T-helper 17 cell (primary cell): ENCODE measurements at regions not wholly inside any gene's neighbourhood (a gene's known extent, or its start where the extent isn't known, plus 50 kb on each side); places are given as distances from the start of the nearest gene placed in this dataset.

Experiments used
- ATAC-seq: fragments of 150-1000 bp; cut with Tn5 transposase; 2 replicates; pipeline ENCODE4 v1.10.0; 2021; ENCODE audit warnings: mild to moderate bottlenecking, moderate library complexity
- DNase-seq, 3 donors: peaks; one replicate each; pipeline versions ENCODE4 v3.0.0 to v3.0.0-alpha.2; 2020 to 2021
- H3K9me3 ChIP-seq: one replicate; pipeline ENCODE4 v1.7.0; 2013; ENCODE audit warnings: low read length, mild to moderate bottlenecking; ENCODE audit not compliant: control insufficient read depth, poor library complexity, severe bottlenecking
- H3K27ac Mint-ChIP-seq: one replicate; pipeline ENCODE4 v1.8.0; 2022; ENCODE audit warnings: mild to moderate bottlenecking, moderate library complexity, mixed read lengths
- H3K27me3 Mint-ChIP-seq: one replicate; pipeline ENCODE4 v1.8.0; 2022; ENCODE audit warnings: mixed read lengths
- H3K36me3 Mint-ChIP-seq: one replicate; pipeline ENCODE4 v1.8.0; 2022; ENCODE audit warnings: low read depth, mixed read lengths
- H3K4me1 Mint-ChIP-seq: one replicate; pipeline ENCODE4 v1.8.0; 2022; ENCODE audit warnings: mild to moderate bottlenecking, mixed read lengths
- H3K4me3 Mint-ChIP-seq: one replicate; pipeline ENCODE4 v1.8.0; 2022; ENCODE audit warnings: mild to moderate bottlenecking, moderate library complexity, mixed read lengths

DNA sequence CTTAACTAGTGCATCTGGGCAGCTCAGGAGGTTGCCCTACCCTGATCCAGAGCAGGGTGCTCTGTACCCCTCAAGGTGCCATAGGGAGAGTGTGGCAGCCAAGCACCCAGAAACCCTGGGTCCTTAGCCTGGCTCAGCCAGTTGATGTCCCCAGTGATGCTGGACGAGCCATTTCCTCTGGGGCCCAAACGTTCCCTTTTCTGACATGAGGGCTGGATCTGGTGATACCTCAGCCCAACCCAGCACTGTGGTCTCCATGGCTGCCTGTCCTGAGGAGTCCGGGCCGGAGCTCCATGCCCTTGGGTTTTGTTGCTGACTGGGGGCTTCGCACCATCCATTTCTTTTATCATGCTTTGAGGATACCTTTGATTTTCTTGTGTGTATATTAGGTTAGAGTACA is 87.9 kb upstream of the IKZF1 start:
- Mint-ChIP-seq H3K27ac (no peak overlapping the region), H3K4me3 (no peak overlapping the region), H3K4me1 (peaks cover 50% of the 10 kb centered on the region), H3K27me3 (no peaks in the 10 kb centered on the region), H3K36me3 (no peaks in the 10 kb centered on the region)
- ATAC-seq (no peak), DNase-seq (no peak)
- H3K9me3 ChIP-seq, result no peaks in the 10 kb centered on the region

DNA sequence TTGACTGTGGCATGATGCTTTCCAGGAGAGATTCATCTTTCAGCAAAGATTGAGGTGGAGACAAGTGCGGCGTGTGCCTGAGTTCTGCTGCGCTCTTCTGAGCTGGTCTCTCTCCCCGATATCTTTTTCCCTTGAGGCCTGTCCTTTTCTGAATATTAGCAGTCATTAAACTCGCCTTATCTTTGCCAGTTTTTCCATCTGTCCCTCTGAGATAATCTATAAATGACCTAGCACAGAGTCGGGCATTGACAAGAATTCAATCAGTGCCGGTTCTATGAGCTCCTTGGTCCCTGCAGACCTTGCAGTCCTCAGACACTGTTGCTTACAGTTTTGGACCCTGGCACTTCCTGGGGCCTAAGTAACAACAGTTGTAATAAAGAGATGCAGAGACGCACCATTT is 89.7 kb upstream of the IKZF1 start:
- Mint-ChIP-seq H3K27me3 (no peaks in the 10 kb centered on the region), H3K36me3 (no peaks in the 10 kb centered on the region), H3K27ac (no peak overlapping the region), H3K4me1 (peaks cover 68% of the 10 kb centered on the region), H3K4me3 (no peak overlapping the region)
- no peak for DNase-seq
- no peak for ATAC-seq
- no peaks in the 10 kb centered on the region for H3K9me3 ChIP-seq

- peaks cover 68% of the 10 kb centered on the region for H3K4me1 Mint-ChIP-seq
- no peaks in the 10 kb centered on the region for H3K27me3 Mint-ChIP-seq
- no peaks in the 10 kb centered on the region for H3K9me3 ChIP-seq
- H3K27ac Mint-ChIP-seq, result peak overlapping the region; percentile 90
- H3K36me3 Mint-ChIP-seq, result no peaks in the 10 kb centered on the region
- DNase-seq (no peak), ATAC-seq (no peak)
- H3K4me3 Mint-ChIP-seq, result no peak overlapping the region
Measured at GRCh38 chr7:50214126-50214670, 90.3 kb upstream of the IKZF1 start.

DNA sequence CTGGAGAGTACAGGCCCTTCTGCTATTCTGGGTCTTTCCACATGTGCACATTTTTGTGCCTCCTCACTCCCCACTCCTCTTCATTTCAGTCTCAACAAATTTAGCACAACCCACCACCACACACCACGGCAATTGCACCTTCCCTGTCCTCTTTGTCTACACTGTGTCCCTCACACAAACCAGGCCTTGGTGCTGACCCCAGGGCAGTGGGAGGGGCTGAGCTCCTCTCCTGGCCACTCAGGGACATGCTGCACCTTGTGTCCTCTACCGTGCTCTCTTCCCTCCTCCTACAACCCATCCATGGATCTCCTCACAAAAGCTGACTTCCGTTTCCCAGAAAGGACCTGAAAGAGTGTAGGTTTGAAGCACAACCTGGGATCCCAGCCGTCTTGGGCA is 90.9 kb upstream of the IKZF1 start:
- Mint-ChIP-seq H3K27me3 (no peaks in the 10 kb centered on the region), H3K4me3 (peak overlapping the region; percentile 75), H3K36me3 (no peaks in the 10 kb centered on the region), H3K27ac (peak overlapping the region; percentile 90), H3K4me1 (peaks cover 71% of the 10 kb centered on the region)
- H3K9me3 ChIP-seq, result no peaks in the 10 kb centered on the region
- DNase-seq (no peak), ATAC-seq (no peak)

- ATAC-seq, result peak; percentile 49
Measured at GRCh38 chr7:50212666-50213621, 91.6 kb upstream of the IKZF1 start.

GRCh38 chr7:50212016-50212325 is 92.5 kb upstream of the IKZF1 start:
- H3K4me3 Mint-ChIP-seq, result no peak overlapping the region
- H3K9me3 ChIP-seq, result no peaks in the 10 kb centered on the region
- no peaks in the 10 kb centered on the region for H3K36me3 Mint-ChIP-seq
- DNase-seq (no peak), ATAC-seq (no peak)
- peak overlapping the region; percentile 90 for H3K27ac Mint-ChIP-seq
- no peaks in the 10 kb centered on the region for H3K27me3 Mint-ChIP-seq
- peaks cover 77% of the 10 kb centered on the region for H3K4me1 Mint-ChIP-seq

More at GRCh38 chr7:50212666-50213621, 91.6 kb upstream of the IKZF1 start:
- no peaks in the 10 kb centered on the region for H3K36me3 Mint-ChIP-seq
- peak overlapping the region; percentile 90 for H3K27ac Mint-ChIP-seq
- peak overlapping the region; percentile 75 for H3K4me3 Mint-ChIP-seq
- DNase-seq, result no peak
- H3K4me1 Mint-ChIP-seq, result peaks cover 75% of the 10 kb centered on the region
- H3K9me3 ChIP-seq, result no peaks in the 10 kb centered on the region
- no peaks in the 10 kb centered on the region for H3K27me3 Mint-ChIP-seq

GRCh38 chr7:50211130-50212015 is 93.1 kb upstream of the IKZF1 start:
- no peak for ATAC-seq
- H3K9me3 ChIP-seq, result no peaks in the 10 kb centered on the region
- Mint-ChIP-seq H3K4me3 (peak overlapping the region; percentile 19), H3K27me3 (no peaks in the 10 kb centered on the region), H3K36me3 (no peaks in the 10 kb centered on the region), H3K4me1 (peaks cover 81% of the 10 kb centered on the region), H3K27ac (peak overlapping the region; percentile 90)
- no peak for DNase-seq

- H3K9me3 ChIP-seq, result no peaks in the 10 kb centered on the region
- H3K36me3 Mint-ChIP-seq, result no peaks in the 10 kb centered on the region
- H3K4me1 Mint-ChIP-seq, result peaks cover 83% of the 10 kb centered on the region
- no peaks in the 10 kb centered on the region for H3K27me3 Mint-ChIP-seq
- peak overlapping the region; percentile 90 for H3K27ac Mint-ChIP-seq
- H3K4me3 Mint-ChIP-seq, result no peak overlapping the region
- no peak for ATAC-seq
- DNase-seq, result no peak
Measured at GRCh38 chr7:50210706-50211115, 93.8 kb upstream of the IKZF1 start.

DNA sequence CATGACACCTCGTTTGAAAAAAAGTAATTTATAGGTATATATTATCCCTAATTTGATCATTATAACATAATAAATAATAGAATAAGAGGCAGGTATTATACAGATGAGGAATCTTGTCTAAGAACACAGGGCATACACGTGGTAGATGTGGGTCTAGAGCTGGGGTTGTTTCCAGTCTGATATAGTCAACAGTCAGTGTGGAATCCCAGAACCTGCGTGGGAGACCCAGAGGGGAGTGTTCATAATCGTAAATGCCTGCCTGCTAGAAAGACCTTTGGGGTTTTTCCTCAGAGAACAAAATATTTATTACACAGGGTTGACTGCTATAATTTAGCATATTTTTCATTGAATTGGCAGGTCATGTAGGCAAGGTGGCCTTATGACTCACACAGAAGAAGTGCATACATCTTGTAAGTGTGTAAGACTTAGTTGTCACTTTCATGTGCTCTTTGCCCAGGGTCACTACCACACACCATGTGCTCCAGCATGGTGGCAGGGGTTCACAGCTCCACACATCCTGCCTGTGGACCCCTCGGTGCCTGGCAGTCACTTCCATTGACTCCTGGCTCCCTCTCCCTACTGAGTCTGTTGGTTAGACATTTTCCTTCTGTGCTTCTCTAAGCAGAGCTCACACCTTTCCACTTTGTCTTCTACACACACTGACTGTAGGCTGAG is 94.9 kb upstream of the IKZF1 start:
- no peaks in the 10 kb centered on the region for H3K27me3 Mint-ChIP-seq
- no peaks in the 10 kb centered on the region for H3K9me3 ChIP-seq
- DNase-seq (no peak), ATAC-seq (no peak)
- peak overlapping the region; percentile 41 for H3K4me3 Mint-ChIP-seq
- H3K4me1 Mint-ChIP-seq, result peaks cover 78% of the 10 kb centered on the region
- no peaks in the 10 kb centered on the region for H3K36me3 Mint-ChIP-seq
- H3K27ac Mint-ChIP-seq, result peak overlapping the region; percentile 90

DNA sequence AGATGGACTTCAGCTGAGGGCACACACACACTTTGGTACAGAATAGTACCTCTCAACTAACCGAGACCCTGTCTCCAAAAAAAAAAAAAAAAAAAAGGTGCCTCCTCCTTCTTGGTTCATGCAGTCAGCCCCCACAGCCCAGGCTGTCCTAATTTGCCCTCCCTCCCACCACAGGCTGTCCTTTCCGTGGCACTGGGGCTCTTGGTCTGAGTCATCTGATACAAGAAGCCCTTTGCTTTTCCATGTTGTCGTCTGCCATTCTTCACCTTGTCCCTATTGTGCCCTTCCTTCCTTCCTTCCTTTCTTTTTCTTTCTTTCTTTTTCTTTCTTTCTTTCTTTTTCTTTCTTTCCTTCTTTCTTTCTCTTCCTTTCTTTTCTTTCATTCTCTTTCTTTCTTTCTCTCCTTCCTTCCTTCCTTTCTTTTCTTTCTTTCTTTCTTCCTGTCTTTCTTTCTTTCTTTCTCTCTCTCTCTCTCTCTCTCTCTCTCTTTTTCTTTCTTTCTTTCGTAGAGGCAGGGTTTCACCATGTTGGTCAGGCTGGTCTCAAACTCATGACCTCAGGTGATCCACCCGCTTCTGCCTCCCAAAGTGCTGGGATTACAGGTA is 96.0 kb upstream of the IKZF1 start:
- H3K4me3 Mint-ChIP-seq, result no peak overlapping the region
- H3K27me3 Mint-ChIP-seq, result no peaks in the 10 kb centered on the region
- H3K4me1 Mint-ChIP-seq, result peaks cover 82% of the 10 kb centered on the region
- peak overlapping the region; percentile 96 for H3K27ac Mint-ChIP-seq
- H3K36me3 Mint-ChIP-seq, result no peaks in the 10 kb centered on the region
- no peak for DNase-seq
- ATAC-seq, result no peak
- H3K9me3 ChIP-seq, result no peaks in the 10 kb centered on the region

GRCh38 chr7:50207686-50208255 is 96.7 kb upstream of the IKZF1 start:
- H3K27ac Mint-ChIP-seq, result peak overlapping the region; percentile 96
- no peaks in the 10 kb centered on the region for H3K27me3 Mint-ChIP-seq
- no peak overlapping the region for H3K4me3 Mint-ChIP-seq
- no peak for DNase-seq
- peaks cover 75% of the 10 kb centered on the region for H3K4me1 Mint-ChIP-seq
- H3K9me3 ChIP-seq, result no peaks in the 10 kb centered on the region
- no peaks in the 10 kb centered on the region for H3K36me3 Mint-ChIP-seq
- no peak for ATAC-seq

GRCh38 chr7:50207251-50207564 is 97.3 kb upstream of the IKZF1 start:
- Mint-ChIP-seq H3K4me1 (peaks cover 69% of the 10 kb centered on the region), H3K4me3 (no peak overlapping the region), H3K36me3 (no peaks in the 10 kb centered on the region), H3K27ac (peak overlapping the region; percentile 96), H3K27me3 (peaks cover 1% of the 10 kb centered on the region)
- no peak for ATAC-seq
- no peaks in the 10 kb centered on the region for H3K9me3 ChIP-seq
- no peak for DNase-seq
